HG02970 (cell line): ENCODE measurements at regions not wholly inside any gene's neighbourhood (a gene's known extent, or its start where the extent isn't known, plus 50 kb on each side); places are given as distances from the start of the nearest gene placed in this dataset.
"Not testable (repeated sequence)": the region's sequence is repeated elsewhere in the genome, so short reads cannot be mapped to it uniquely, and the experiment has no call there.

Source experiments
- ATAC-seq: cut with Tn5 transposase; IDR thresholded peaks from one replicate; pipeline ENCODE4 v1.9.1; 2021; ENCODE audit warnings: mild to moderate bottlenecking, moderate library complexity, moderate number of reproducible peaks; ENCODE audit not compliant: unreplicated experiment, low FRiP score

- ATAC-seq, result peak; percentile 74
Measured at GRCh38 chr3:18237251-18238005, 187.7 kb downstream of the SATB1 start.

DNA sequence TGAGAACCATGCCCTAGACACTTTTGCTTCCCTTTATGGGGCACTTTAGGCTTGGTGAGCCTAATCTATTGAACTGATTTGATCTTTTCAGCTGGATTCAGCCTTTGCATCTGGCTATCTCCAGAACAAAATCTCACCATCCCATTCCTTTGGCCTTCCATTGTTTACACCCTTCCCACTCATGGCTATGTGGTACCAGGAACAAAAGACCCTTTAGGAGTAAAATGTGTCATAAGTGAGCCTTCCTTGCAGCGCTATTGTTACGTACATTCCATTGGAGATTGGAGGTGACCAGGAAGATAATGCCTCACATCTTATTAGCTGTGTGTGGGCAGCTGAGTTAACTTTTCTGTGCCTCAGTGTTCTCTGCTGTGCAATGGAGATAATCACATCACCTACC is 188.4 kb downstream of the SATB1 start:
- ATAC-seq, result no peak

DNA sequence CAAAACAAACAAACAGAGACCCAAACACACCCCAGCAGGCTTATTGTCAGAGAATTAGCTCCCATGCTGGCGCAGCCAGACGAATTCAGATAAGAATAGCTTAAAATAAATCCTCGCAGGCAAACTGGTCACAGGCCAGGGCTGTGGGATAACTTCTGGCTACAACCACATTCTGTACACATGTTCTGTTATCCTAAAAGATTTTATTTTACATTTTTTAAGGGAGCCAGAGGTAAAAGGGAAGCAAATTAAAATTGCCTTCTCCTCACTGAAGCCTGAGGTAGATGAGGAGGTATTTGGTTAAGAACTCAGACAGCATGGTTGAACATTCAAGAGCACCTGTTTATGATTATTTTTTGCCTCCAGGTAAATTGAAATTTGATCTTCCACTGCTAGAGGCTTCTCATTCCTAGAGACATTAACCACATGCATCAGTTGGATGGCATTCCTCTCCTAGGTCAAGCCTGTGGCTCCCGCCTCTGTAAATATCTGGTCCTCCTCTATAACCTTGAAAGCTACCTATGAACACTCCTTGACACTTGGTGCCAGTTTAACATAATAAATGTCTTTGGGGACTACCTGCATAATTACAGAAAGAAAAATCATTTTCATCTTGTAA is 190.3 kb downstream of the SATB1 start:
- ATAC-seq, result no peak

GRCh38 chr3:18233987-18234716 is 191.0 kb downstream of the SATB1 start:
- ATAC-seq, result no peak

- no peak for ATAC-seq
Measured at GRCh38 chr3:18232317-18232716, 192.8 kb downstream of the SATB1 start.

- ATAC-seq, result no peak
Measured at GRCh38 chr3:18228060-18228459, 197.1 kb downstream of the SATB1 start.

DNA sequence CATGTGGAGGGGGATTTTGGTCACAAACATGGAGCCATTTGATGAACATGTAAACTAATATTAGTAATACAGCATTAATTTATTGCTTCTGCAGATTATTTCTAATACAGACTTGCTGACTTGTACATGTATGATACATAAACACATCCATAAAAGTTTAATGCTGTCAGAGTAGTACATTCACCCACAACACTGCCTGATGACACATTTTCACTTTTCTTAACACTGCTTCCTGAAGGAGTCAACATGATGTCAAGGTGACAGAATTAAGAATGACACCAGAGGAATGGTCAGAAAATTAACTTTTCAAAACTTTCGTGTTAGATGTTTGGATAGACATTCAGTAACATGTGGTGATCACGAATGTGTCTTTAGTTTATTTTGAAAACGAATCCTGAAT is 199.4 kb downstream of the SATB1 start:
- ATAC-seq, result no peak

- ATAC-seq, result no peak
Measured at GRCh38 chr3:18224426-18224825, 200.7 kb downstream of the SATB1 start.

GRCh38 chr3:18223974-18224373 is 201.2 kb downstream of the SATB1 start:
- peak; percentile 37 for ATAC-seq

- ATAC-seq, result peak; percentile 98
Measured at GRCh38 chr3:18223571-18223970, 201.6 kb downstream of the SATB1 start.

- ATAC-seq, result no peak
Measured at GRCh38 chr3:18222686-18223085, 202.5 kb downstream of the SATB1 start.

DNA sequence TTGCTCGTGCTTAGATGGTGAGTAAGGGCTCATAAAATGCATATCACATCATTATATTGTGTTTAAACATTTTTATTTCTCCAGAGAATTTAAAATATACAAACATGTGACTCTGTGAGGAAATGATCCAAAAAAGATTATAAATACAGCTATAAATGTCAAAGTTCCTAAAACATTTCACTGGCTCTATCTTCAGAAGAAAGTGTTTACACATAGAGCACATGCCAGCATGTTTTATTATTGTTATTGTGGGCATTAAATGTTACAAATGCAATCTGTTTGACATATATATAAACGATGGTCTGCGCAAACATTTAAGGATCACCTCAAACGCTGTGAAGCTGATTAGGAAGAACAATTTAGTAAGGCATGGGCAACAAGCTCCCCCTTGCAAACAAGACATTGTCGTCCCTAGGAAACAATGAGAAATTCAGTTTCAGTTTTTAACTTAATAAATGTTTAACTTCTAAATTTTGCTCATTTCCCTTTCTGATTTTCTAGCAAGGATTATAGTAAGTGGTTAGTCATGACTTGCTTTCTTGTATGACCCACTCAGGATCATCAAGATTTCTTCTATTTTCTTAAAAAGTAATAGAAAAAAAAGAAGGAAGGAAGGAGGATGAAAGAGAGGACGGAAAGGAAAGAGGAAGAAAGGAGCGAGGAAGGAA is 207.5 kb downstream of the SATB1 start:
- ATAC-seq, result peak; percentile 55

- ATAC-seq, result no peak
Measured at GRCh38 chr3:18216996-18217395, 208.1 kb downstream of the SATB1 start.

GRCh38 chr3:18215639-18216038 is 209.5 kb downstream of the SATB1 start:
- no peak for ATAC-seq

- no peak for ATAC-seq
Measured at GRCh38 chr3:18211116-18211515, 214.0 kb downstream of the SATB1 start.

GRCh38 chr3:18208856-18209255 is 216.3 kb downstream of the SATB1 start:
- no peak for ATAC-seq

GRCh38 chr3:18208091-18208490 is 217.0 kb downstream of the SATB1 start:
- no peak for ATAC-seq

- no peak for ATAC-seq
Measured at GRCh38 chr3:18207226-18207625, 217.9 kb downstream of the SATB1 start.

GRCh38 chr3:18205701-18206100 is 219.4 kb downstream of the SATB1 start:
- not testable (repeated sequence) for ATAC-seq

- ATAC-seq, result no peak
Measured at GRCh38 chr3:18201315-18201714, 223.8 kb downstream of the SATB1 start.

DNA sequence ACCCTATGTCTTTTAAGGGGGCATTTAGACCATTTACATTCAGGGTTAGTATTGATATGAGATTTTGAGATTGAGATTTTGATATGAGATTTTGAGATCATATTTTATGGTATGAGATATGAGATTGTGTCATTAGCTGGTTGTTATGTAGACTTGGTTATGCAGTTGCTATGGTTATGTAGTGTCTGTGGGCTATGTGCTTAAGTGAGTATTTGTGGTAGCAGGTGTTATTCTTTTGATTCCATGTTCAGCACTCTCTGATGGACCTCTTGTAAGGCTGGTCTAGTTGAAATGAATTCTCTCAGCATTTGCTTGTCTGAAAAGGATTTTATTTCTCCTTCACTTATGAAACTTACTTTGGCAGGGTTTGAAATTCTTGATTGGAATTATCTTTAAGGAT is 225.4 kb downstream of the SATB1 start:
- no peak for ATAC-seq
